SHP77 treated with DMSO at 0.1 percent for 48 hours (cell line): ENCODE measurements at regions not wholly inside any gene's neighbourhood (a gene's known extent, or its start where the extent isn't known, plus 50 kb on each side); places are given as distances from the start of the nearest gene placed in this dataset.

ENCODE experiments used
- DNase-seq: peaks from one replicate; lab custom pipeline; 2025; lab: John Stamatoyannopoulos, UW

- DNase-seq = no peak
Observed at GRCh38 chr12:67426067-67426466, 156.9 kb downstream of the CAND1 start.

- no peak for DNase-seq
Observed at GRCh38 chr12:67427336-67427735, 158.2 kb downstream of the CAND1 start.

- no peak for DNase-seq
Observed at GRCh38 chr12:67428431-67428830, 159.3 kb downstream of the CAND1 start.

- DNase-seq = no peak
Observed at GRCh38 chr12:67430708-67431335, 161.7 kb downstream of the CAND1 start.

- DNase-seq = no peak
Observed at GRCh38 chr12:67431411-67432020, 162.4 kb downstream of the CAND1 start.

GRCh38 chr12:67433385-67434175, 164.4 kb downstream of the CAND1 start:
- DNase-seq = no peak

- no peak for DNase-seq
Observed at GRCh38 chr12:67434671-67435370, 165.7 kb downstream of the CAND1 start.

- DNase-seq = no peak
Observed at GRCh38 chr12:67436230-67436629, 167.1 kb downstream of the CAND1 start.

- no peak for DNase-seq
Observed at GRCh38 chr12:67437011-67437410, 167.9 kb downstream of the CAND1 start.

GRCh38 chr12:67439611-67440010, 170.5 kb downstream of the CAND1 start:
- no peak for DNase-seq

- peak; percentile 63 for DNase-seq
Observed at GRCh38 chr12:67441736-67442346, 172.7 kb downstream of the CAND1 start.

GRCh38 chr12:67442347-67442841, 173.2 kb downstream of the CAND1 start:
- DNase-seq = no peak

GRCh38 chr12:67442896-67443295, 173.7 kb downstream of the CAND1 start:
- no peak for DNase-seq

GRCh38 chr12:67444542-67444941, 175.4 kb downstream of the CAND1 start:
- no peak for DNase-seq

GRCh38 chr12:67446716-67447115, 177.6 kb downstream of the CAND1 start:
- no peak for DNase-seq

- no peak for DNase-seq
Observed at GRCh38 chr12:67447180-67447579, 178.0 kb downstream of the CAND1 start.

- DNase-seq = no peak
Observed at GRCh38 chr12:67449591-67450052, 180.5 kb downstream of the CAND1 start.

GRCh38 chr12:67450441-67450840, 181.3 kb downstream of the CAND1 start:
- no peak for DNase-seq

- DNase-seq = no peak
Observed at GRCh38 chr12:67451206-67451605, 182.0 kb downstream of the CAND1 start.

GRCh38 chr12:67452119-67452805, 183.1 kb downstream of the CAND1 start:
- no peak for DNase-seq

- DNase-seq = no peak
Observed at GRCh38 chr12:67453191-67453590, 184.0 kb downstream of the CAND1 start.
